Stimulated activated CD4-positive, alpha-beta T cell treated with anti-CD3 and anti-CD28 coated beads, Interleukin-2, amount 100 ng/mL, for 4 hours (primary cell): ENCODE measurements at regions not wholly inside any gene's neighbourhood (a gene's known extent, or its start where the extent isn't known, plus 50 kb on each side); places are given as distances from the start of the nearest gene placed in this dataset.
"Not testable (repeated sequence)": the region's sequence is repeated elsewhere in the genome, so short reads cannot be mapped to it uniquely, and the experiment has no call there.

Experiments used
- DNase-seq: peaks from one replicate; pipeline ENCODE4 v3.0.0-alpha.2; 2020; ENCODE audit warnings: low read depth

DNA sequence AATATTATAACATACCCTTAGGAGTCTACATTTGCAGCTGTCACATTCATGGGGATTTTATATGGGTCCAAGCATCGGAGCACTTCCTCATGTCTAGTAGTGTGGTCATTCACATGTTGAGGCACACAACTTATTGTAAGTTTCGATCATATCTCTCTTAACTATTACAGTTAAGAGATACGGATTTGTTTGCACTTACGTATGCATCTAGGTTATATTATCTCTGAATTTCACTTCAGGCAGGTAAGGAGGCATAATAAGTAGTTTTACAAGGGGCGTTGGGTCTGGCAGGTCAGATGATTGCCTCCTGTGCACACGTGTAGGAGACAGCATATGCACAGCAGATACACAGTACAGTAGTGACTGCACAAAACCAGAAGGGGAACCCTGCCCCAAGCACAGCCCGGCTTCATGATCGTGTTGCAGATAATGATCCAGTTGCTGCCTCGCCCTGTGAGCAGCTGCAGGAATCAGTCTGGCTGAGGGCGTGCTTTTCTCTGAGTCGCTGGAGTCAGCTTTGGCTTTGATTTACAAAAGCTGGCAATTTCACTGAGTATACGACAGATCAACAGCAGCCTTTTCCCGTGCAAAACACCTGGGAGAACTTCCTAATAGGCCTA lies 302.9 kb upstream of the GATB start:
- DNase-seq = no peak

DNA sequence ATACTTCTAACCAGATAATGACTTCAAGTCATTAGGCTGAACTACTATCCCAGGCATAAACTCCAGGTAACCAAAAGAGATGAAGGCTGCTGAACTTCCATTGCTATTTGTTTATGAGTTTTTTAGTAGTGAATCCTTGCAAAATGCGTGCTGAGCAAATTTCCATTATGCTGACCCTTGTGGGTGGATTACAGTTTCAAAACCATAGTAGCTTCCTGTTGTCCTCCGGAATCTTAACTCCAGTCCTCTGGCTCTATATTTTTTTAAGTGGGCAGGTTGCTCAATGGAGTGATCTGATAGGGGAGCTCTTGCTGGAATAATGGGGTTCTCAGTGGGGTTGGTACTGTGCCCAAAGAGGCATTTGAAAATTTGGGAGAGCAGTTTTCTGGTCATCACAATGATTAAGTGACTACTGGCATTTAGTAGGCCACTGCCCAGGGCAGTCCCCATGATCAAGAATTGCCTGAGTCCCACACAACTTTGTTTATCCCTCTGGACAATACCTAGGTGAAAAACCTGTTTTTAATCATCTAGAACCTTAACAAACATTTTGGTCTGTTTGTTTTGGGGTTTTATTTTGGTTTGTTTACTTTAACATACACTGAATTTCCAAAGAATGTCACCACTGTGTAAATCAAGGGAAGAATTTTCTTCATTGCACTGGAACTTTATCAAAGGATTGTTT lies 302.3 kb upstream of the GATB start:
- no peak for DNase-seq

GRCh38 chr4:152054731-152055130 lies 293.9 kb upstream of the GATB start:
- DNase-seq = no peak

- DNase-seq = no peak
Observed at GRCh38 chr4:152052451-152053057, 291.7 kb upstream of the GATB start.

GRCh38 chr4:152051332-152051731 lies 290.5 kb upstream of the GATB start:
- not testable (repeated sequence) for DNase-seq

DNA sequence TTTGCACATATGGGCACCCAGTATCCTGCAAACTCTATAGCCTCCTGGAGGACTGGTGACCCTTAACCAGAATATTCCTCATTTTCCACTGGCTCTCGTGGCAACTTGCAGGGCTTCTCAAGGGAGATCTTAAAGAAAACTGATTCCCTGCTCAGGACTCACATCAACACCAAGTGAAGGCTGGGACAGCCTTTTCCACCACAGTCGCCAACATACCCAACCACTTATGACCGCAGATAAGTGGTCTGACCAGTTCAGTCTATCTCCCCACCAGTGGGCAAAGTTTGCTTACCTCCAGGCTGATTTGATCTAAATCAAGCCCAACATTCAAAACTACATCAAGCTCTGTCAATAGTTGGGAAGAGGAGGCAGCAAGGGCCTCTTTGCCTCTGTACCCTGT lies 289.3 kb upstream of the GATB start:
- DNase-seq = no peak

DNA sequence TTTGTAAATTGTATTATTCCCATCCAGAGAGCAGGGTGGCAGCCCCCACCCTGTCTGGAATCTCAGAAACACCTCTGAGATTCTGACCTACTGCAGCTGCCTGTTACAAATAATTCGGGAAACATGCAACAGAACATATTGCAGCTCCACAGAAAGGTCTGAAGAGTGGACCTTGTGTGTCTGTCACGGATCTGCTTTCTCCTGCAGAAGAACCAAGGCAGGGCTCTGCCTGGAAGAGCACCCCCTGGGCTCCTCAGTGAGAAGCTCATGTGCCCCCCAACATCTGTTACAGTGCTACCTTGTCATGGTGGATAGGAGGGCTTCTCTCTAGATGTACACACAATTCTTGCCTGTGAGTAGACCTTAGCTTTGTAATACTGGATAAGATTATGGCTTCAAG lies 286.6 kb upstream of the GATB start:
- no peak for DNase-seq

- no peak for DNase-seq
Observed at GRCh38 chr4:152045807-152046571, 285.2 kb upstream of the GATB start.

GRCh38 chr4:152045449-152045806 lies 284.6 kb upstream of the GATB start:
- no peak for DNase-seq

GRCh38 chr4:152044331-152045036 lies 283.7 kb upstream of the GATB start:
- DNase-seq = no peak

GRCh38 chr4:152041295-152041694 lies 280.5 kb upstream of the GATB start:
- DNase-seq = no peak

DNA sequence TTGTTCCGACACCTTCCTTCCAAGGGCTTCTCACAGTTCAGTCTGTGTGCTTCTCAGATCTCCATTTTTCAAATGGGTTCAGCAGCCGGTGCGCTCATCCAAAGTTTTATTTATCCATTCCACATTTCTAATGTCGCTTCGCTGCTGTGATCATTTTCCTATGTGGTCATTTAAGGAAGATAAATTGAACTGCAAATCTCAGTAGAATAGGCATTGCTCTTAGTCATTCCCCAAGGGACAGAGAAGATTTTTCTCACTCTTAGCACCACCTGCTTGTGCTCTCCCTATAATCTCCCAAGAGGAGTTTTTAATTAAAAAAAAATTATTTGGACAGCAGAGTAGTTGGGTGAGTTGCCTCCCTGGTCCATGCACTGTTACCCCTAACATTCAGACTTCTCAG lies 278.9 kb upstream of the GATB start:
- DNase-seq = no peak

DNA sequence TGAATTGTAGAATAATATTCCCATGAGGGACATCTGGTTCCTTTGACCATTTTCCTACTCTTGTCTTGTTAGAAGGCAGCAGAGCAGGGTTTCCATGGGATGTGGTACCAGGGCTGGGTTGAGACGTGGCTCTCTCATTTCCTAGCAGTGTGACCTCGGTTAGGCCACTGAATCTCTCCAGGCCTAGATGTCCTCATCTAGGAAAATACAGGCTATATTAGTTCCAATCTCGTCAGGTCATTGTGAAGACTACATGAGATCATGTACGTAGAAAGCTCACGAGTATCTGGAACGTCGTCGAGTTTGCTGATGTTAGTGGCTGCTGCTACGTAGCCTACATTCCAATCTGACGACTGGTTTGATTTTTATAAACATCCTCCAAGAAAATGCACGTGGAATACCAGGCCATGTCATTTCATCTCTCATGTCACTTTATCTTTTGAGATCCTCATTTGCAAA lies 278.2 kb upstream of the GATB start:
- DNase-seq = no peak

DNA sequence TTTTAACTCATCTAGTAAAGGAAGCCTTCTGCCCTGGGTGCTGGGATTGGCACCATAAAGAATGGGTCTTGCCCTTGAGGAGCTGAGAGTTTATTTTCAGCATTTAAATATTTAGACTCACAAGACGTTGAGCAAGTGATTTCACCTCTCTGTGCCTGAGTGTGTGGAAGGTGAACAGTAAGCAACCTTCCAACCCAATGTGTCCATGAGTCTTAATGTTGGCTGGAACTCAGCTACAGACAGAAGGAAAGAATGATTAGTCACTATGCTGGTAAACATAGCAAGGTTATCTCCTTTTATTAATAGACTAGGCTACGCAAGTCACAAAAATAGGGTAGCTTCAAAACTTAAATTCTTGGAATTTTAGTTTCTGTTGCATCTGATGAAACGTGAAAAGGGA lies 277.4 kb upstream of the GATB start:
- no peak for DNase-seq

- DNase-seq = no peak
Observed at GRCh38 chr4:152037435-152037834, 276.6 kb upstream of the GATB start.

GRCh38 chr4:152033621-152034020 lies 272.8 kb upstream of the GATB start:
- DNase-seq = no peak

GRCh38 chr4:152032722-152033131 lies 271.9 kb upstream of the GATB start:
- no peak for DNase-seq

DNA sequence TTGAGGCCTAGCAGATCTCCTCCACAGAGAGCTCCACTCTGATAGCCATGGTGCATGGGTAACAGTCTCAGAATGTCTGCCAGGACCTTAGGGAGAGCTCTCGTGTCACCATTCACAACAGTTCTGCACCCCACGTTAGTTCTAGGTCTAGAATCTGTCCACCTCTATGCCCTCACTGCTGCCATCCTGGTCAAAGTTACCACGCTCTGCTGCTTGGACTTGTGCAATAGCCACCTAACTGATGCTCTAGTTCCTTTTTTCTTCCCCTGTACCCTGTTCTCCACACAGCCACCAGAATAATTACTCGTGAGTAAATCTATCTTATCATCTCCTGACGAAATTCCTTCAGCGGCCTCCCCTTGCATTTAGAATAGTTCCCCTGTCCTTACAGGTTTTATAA lies 268.8 kb upstream of the GATB start:
- DNase-seq = no peak

GRCh38 chr4:152028131-152028530 lies 267.3 kb upstream of the GATB start:
- no peak for DNase-seq

GRCh38 chr4:152024881-152025280 lies 264.1 kb upstream of the GATB start:
- no peak for DNase-seq

GRCh38 chr4:152023674-152024073 lies 262.9 kb upstream of the GATB start:
- DNase-seq = no peak

GRCh38 chr4:152022543-152022942 lies 261.7 kb upstream of the GATB start:
- no peak for DNase-seq
